HepG2 (cell line): ENCODE measurements at regions not wholly inside any gene's neighbourhood (a gene's known extent, or its start where the extent isn't known, plus 50 kb on each side); places are given as distances from the start of the nearest gene placed in this dataset.

Experiments used
- ATAC-seq: fragments of 200-7000 bp; cut with Tn5 transposase; 3 replicates; pipeline ENCODE4 v1.9.1; 2020; ENCODE audit warnings: mild to moderate bottlenecking, moderate library complexity
- BruUV-seq: library from RNA; stranded (reverse); fragments of 400-500 nt; replicated peaks from 2 replicates; lab custom pipeline; 2021; lab: Mats Ljungman, UMichigan
- CTCF ChIA-PET: fragments of 300-600 bp; formaldehyde crosslinking; extraction: SDS; loops from one replicate; lab custom pipeline; 2021; ENCODE audit warnings: low total read pairs, inconsistent platforms, low intra/inter-chr PET ratio; lab: Yijun Ruan, JAX
- POLR2A ChIA-PET: fragments of 350-600 bp; sonication (Branson Sonifier 250); formaldehyde crosslinking; loops from one replicate; lab custom pipeline; 2020; ENCODE audit warnings: antibody characterized with exemption, inconsistent platforms; lab: Yijun Ruan, JAX
- DNase-seq: peaks from one replicate; pipeline ENCODE4 v3.0.0-alpha.2; 2015; ENCODE audit warnings: low spot score
- FAIRE-seq: peaks from 3 replicates; lab custom pipeline; 2011; peaks lifted over from hg19 to GRCh38; lab: Jason Lieb, UNC
- H2AFZ ChIP-seq: one replicate; pipeline ENCODE4 v1.6.1; 2011; ENCODE audit warnings: low read length, inconsistent platforms
- H3K27ac ChIP-seq: fragments of 300-600 bp; 3 replicates; pipeline ENCODE4 v1.8.0; 2011; ENCODE audit warnings: mixed run types, mild to moderate bottlenecking, mixed read lengths, low read length, inconsistent platforms; ENCODE audit not compliant: insufficient read depth; ENCODE audit errors: extremely low read length
- H3K27me3 ChIP-seq, 2 experiments: fragments of 200-600 bp in 1 of 2; 2 replicates in 1 of 2; 3 replicates in 1 of 2; pipeline versions ENCODE4 v1.6.0 to v1.8.0; 2011; ENCODE audit warnings: low read length in 2 of 2, mild to moderate bottlenecking in 2 of 2, moderate library complexity in 2 of 2, inconsistent platforms in 1 of 2; ENCODE audit not compliant: insufficient read depth in 2 of 2, control insufficient read depth in 1 of 2
- H3K36me3 ChIP-seq, 2 experiments: fragments of 200-600 bp in 1 of 2; replicated peaks in 1 of 2; 2 replicates in 1 of 2; 3 replicates in 1 of 2; pipeline versions ENCODE4 v1.5.1 to v1.8.0; 2011; ENCODE audit warnings: low read length in 2 of 2, inconsistent platforms in 1 of 2; ENCODE audit not compliant: insufficient read depth in 2 of 2, control insufficient read depth in 1 of 2
- H3K4me1 ChIP-seq: 2 replicates; pipeline ENCODE4 v1.5.1; 2012; ENCODE audit warnings: low read length, inconsistent platforms; ENCODE audit not compliant: insufficient read depth
- H3K4me2 ChIP-seq: 2 replicates; pipeline ENCODE4 v1.6.0; 2011; ENCODE audit warnings: low read depth, low read length, inconsistent platforms
- H3K4me3 ChIP-seq, 3 experiments: fragments of 200-600 bp in 1 of 3; sonication (generic), shearing (Covaris generic) in 1 of 3; replicated peaks in 1 of 3; 2 replicates each; pipeline ENCODE4 v1.5.1; 2011 to 2016; ENCODE audit warnings: low read length in 3 of 3, inconsistent platforms in 2 of 3, low read depth in 2 of 3, mild to moderate bottlenecking in 2 of 3, control low read depth in 1 of 3, mixed read lengths in 1 of 3; ENCODE audit not compliant: insufficient read depth in 1 of 3
- H3K79me2 ChIP-seq: one replicate; pipeline ENCODE4 v1.6.1; 2011; ENCODE audit warnings: low read length, inconsistent platforms; ENCODE audit not compliant: insufficient read depth
- H3K9ac ChIP-seq: 2 replicates; pipeline ENCODE4 v1.6.0; 2011; ENCODE audit warnings: mild to moderate bottlenecking, low read depth, low read length, inconsistent platforms; ENCODE audit not compliant: insufficient read depth
- H3K9me3 ChIP-seq: 2 replicates; pipeline ENCODE4 v1.5.1; 2012; ENCODE audit warnings: mild to moderate bottlenecking, low read length
- H4K20me1 ChIP-seq: 2 replicates; pipeline ENCODE4 v1.6.0; 2011; ENCODE audit warnings: inconsistent platforms, mild to moderate bottlenecking, low read length, moderate library complexity; ENCODE audit not compliant: insufficient read depth
- ATAD3A ChIP-seq: sonication (generic); formaldehyde crosslinking; IDR thresholded peaks from 2 replicates; pipeline ENCODE4 v1.4.0; 2020; ENCODE audit warnings: missing genetic modification reagents
- ATF7 ChIP-seq, 2 experiments: fragments of 450-650 bp in 1 of 2; sonication (generic) in 1 of 2; formaldehyde crosslinking in 1 of 2; IDR thresholded peaks; 2 replicates each; pipeline versions ENCODE4 v1.4.0 to v1.6.1; 2016 to 2020; ENCODE audit warnings: antibody characterized with exemption in 1 of 2, mild to moderate bottlenecking in 1 of 2, missing genetic modification reagents in 1 of 2
- CCAR2 ChIP-seq: fragments of 200-400 bp; formaldehyde crosslinking; optimal IDR thresholded peaks from 2 replicates; pipeline ENCODE3; 2018; ENCODE audit warnings: low read depth, mild to moderate bottlenecking, low read length, moderate library complexity
- EHMT2 ChIP-seq: fragments of 200-600 bp; sonication (generic); IDR thresholded peaks from 2 replicates; pipeline ENCODE4 v1.7.0; 2017; ENCODE audit warnings: antibody characterized with exemption, low read depth, low read length, borderline replicate concordance
- HDAC6 ChIP-seq: fragments of 200-600 bp; sonication (generic); IDR thresholded peaks from 2 replicates; pipeline ENCODE4 v1.7.0; 2017; ENCODE audit warnings: mild to moderate bottlenecking, antibody characterized with exemption, low read length, low read depth
- MLLT10 ChIP-seq: sonication (generic); formaldehyde crosslinking; IDR thresholded peaks from 2 replicates; pipeline ENCODE4 v1.4.0; 2020; ENCODE audit warnings: missing genetic modification reagents
- RORA ChIP-seq: sonication (generic); formaldehyde crosslinking; IDR thresholded peaks from 2 replicates; pipeline ENCODE4 v1.5.0; 2020; ENCODE audit warnings: mild to moderate bottlenecking, missing genetic modification reagents, moderate library complexity
- SMAD3 ChIP-seq: sonication (generic); formaldehyde crosslinking; IDR thresholded peaks from 2 replicates; pipeline ENCODE4 v1.4.0; 2020; ENCODE audit warnings: missing genetic modification reagents
- SOX13 ChIP-seq, 3 experiments: fragments of 450-650 bp in 1 of 3; sonication (generic) in 1 of 3; formaldehyde crosslinking in 1 of 3; IDR thresholded peaks in 2 of 3; conservative IDR thresholded peaks in 1 of 3; 2 replicates each; pipeline versions ENCODE4 v1.5.0 to v1.6.1; 2016 to 2020; ENCODE audit warnings: antibody characterized with exemption in 1 of 3, mild to moderate bottlenecking in 1 of 3, missing compliant biosample characterization in 1 of 3, missing genetic modification reagents in 1 of 3, moderate library complexity in 1 of 3
- ZNF343 ChIP-seq: sonication (generic); formaldehyde crosslinking; IDR thresholded peaks from 2 replicates; pipeline ENCODE4 v1.4.0; 2020; ENCODE audit warnings: mild to moderate bottlenecking, missing genetic modification reagents
- ZNF724P ChIP-seq: sonication (generic); formaldehyde crosslinking; IDR thresholded peaks from 2 replicates; pipeline ENCODE4 v1.8.0; 2022; ENCODE audit warnings: missing genetic modification reagents, borderline replicate concordance
- WGBS: methylation state at CpG from one replicate; pipeline ENCODE4 v1.1.6; 2017; ENCODE audit warnings: low lambda C conversion rate; 5-methylcytosine and 5-hydroxymethylcytosine counted together
- in situ Hi-C: cut with HindIII; loops from 2 replicates; pipeline ENCODE4 v1.10.0; 2017; ENCODE audit warnings: low pct_unique_long_range_greater_than_20kb; ENCODE audit not compliant: extremely low pct_ligation_motif_present
- intact Hi-C: fragments of 100-400 bp; cut with micrococcal nuclease; formaldehyde crosslinking; loops from one replicate; pipeline ENCODE4 v1.10.0; 2022; ENCODE audit not compliant: unreplicated experiment

DNA sequence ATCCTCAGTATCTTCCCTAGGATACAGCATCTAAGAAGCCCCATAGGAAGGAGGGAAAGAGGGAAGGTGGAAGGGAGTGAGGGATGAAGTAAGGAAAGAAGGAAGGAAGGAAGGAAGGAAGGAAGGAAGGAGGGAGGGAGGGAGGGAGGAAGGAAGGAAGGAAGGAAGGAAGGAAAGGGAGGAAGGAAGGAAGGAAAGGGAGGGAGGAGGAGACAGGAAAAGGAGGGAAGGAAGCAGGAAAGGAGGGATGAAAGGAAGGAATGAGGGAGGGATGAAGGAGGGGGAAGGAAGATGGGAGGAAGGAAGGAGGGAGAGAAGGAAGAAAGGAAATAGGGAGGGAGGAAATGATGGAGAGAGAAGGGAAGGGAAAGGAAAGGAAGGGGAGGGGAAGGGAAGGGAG is 455.6 kb upstream of the ZMIZ1 start (continued):
- no peak for TF ChIP-seq ZNF724P (CRISPR knock-in tag)
- no peak for TF ChIP-seq ATAD3A (CRISPR knock-in tag)
- no peak for TF ChIP-seq ATF7 (IDR thresholded peaks at IDR 0.05)
- no peak for TF ChIP-seq ATF7 (CRISPR knock-in tag; IDR thresholded peaks at IDR 0.05)
- TF ChIP-seq EHMT2, result no peak
- TF ChIP-seq MLLT10, result no peak
- TF ChIP-seq SMAD3 (CRISPR knock-in tag), result no peak

DNA sequence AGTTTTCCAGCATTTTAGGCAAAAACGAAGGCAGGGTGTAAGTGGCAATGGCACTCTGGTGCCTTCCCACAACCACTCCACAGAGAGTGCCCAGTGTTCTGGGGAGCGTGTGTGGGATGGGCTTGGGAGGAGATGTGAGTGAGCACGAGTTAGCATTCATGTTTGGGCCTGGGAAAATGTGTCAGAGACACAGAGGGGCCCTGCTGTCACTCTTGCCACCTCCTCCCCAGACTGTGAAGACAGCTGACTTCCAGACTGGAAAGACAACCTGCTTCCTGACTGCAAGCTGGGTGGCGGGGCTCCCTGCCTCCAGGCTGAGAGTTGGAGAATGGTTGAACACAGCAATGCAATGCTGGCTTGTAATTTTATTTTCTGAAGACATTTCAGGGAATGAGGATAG is 454.5 kb upstream of the ZMIZ1 start:
- Histone ChIP-seq H3K36me3 (no peaks in the 10 kb centered on the region), H3K4me3 (no peak overlapping the region), H3K79me2 (no peaks in the 10 kb centered on the region), H3K9me3 (peaks cover 1% of the 10 kb centered on the region), H2AFZ (no peak overlapping the region), H4K20me1 (no peaks in the 10 kb centered on the region), H3K27me3 (peaks cover 0 to 8% of the 10 kb centered on the region in 2 experiments; a peak in 2 of 5 replicates), H3K4me2 (no peak overlapping the region), H3K9ac (no peak overlapping the region), H3K4me1 (no peaks in the 10 kb centered on the region), H3K27ac (no peak overlapping the region)
- in situ Hi-C loops, result no loop called here
- BruUV-seq, result no TSS peak
- no peak for FAIRE-seq
- ChIA-PET POLR2A (no interaction called here), CTCF (no interaction called here)
- DNase-seq, result no peak
- ATAC-seq, result no peak
- intact Hi-C loops, result no loop called here
- TF ChIP-seq ZNF343 (CRISPR knock-in tag), result no peak
- TF ChIP-seq HDAC6, result no peak
- TF ChIP-seq CCAR2, result no peak
- TF ChIP-seq RORA (CRISPR knock-in tag), result no peak
- no peak for TF ChIP-seq SOX13 (IDR thresholded peaks at IDR 0.05)
- no peak for TF ChIP-seq SOX13 (CRISPR knock-in tag; conservative IDR thresholded peaks at IDR 0.05 in 1 of 2, IDR thresholded peaks at IDR 0.05 in 1 of 2)
- 19% methylated on average over 4 of the region's 4 CpGs for WGBS
